ENCODE measurements at regions not wholly inside any gene's neighbourhood (a gene's known extent, or its start where the extent isn't known, plus 50 kb on each side); places are given as distances from the start of the nearest gene placed in this dataset.
"Not testable (repeated sequence)": the region's sequence is repeated elsewhere in the genome, so short reads cannot be mapped to it uniquely, and the experiment has no call there.

GRCh38 chr14:105699706-105700105 is 173.3 kb downstream of the TMEM121 start:
- not testable (repeated sequence) for DNase-seq

- DNase-seq: not testable (repeated sequence)
These were observed 173.8 kb downstream of the TMEM121 start for GRCh38 chr14:105700146-105700545.

- no peak for DNase-seq
These were observed 174.4 kb downstream of the TMEM121 start for GRCh38 chr14:105700622-105701288.

- DNase-seq: no peak
These were observed 175.3 kb downstream of the TMEM121 start for GRCh38 chr14:105701456-105702274.

GRCh38 chr14:105702275-105702817 is 176.0 kb downstream of the TMEM121 start:
- DNase-seq: no peak

- not testable (repeated sequence) for DNase-seq
These were observed 176.8 kb downstream of the TMEM121 start for GRCh38 chr14:105703044-105703665.

GRCh38 chr14:105704091-105704490 is 177.7 kb downstream of the TMEM121 start:
- DNase-seq: not testable (repeated sequence)

GRCh38 chr14:105704492-105704891 is 178.1 kb downstream of the TMEM121 start:
- DNase-seq: not testable (repeated sequence)

GRCh38 chr14:105705512-105705861 is 179.1 kb downstream of the TMEM121 start:
- not testable (repeated sequence) for DNase-seq

GRCh38 chr14:105705862-105706700 is 179.7 kb downstream of the TMEM121 start:
- DNase-seq: not testable (repeated sequence)

- not testable (repeated sequence) for DNase-seq
These were observed 180.3 kb downstream of the TMEM121 start for GRCh38 chr14:105706701-105707019.

GRCh38 chr14:105707099-105707498 is 180.7 kb downstream of the TMEM121 start:
- not testable (repeated sequence) for DNase-seq

GRCh38 chr14:105707723-105708151 is 181.4 kb downstream of the TMEM121 start:
- DNase-seq: not testable (repeated sequence)

- not testable (repeated sequence) for DNase-seq
These were observed 182.1 kb downstream of the TMEM121 start for GRCh38 chr14:105708251-105709134.

GRCh38 chr14:105709281-105710118 is 183.1 kb downstream of the TMEM121 start:
- no peak for DNase-seq

- DNase-seq: no peak
These were observed 184.0 kb downstream of the TMEM121 start for GRCh38 chr14:105710119-105711043.

GRCh38 chr14:105711044-105711620 is 184.7 kb downstream of the TMEM121 start:
- no peak for DNase-seq

GRCh38 chr14:105711841-105712460 is 185.6 kb downstream of the TMEM121 start:
- no peak for DNase-seq
